Hepatocyte (in vitro differentiated cells): ENCODE measurements at regions not wholly inside any gene's neighbourhood (a gene's known extent, or its start where the extent isn't known, plus 50 kb on each side); places are given as distances from the start of the nearest gene placed in this dataset.

Experiments
- CTCF ChIP-seq: fragments of 200-600 bp; sonication (generic); IDR thresholded peaks from 2 replicates; pipeline ENCODE4 v1.5.1; 2016; ENCODE audit warnings: antibody characterized with exemption, mild to moderate bottlenecking; ENCODE audit not compliant: poor library complexity
- EZH2phosphoT487 ChIP-seq: fragments of 200-600 bp; sonication (generic); IDR thresholded peaks from one replicate; pipeline ENCODE4 v1.6.1; 2018; ENCODE audit warnings: antibody characterized with exemption, mild to moderate bottlenecking, low read depth, moderate library complexity; ENCODE audit not compliant: unreplicated experiment, severe bottlenecking

- TF ChIP-seq EZH2phosphoT487 (no peak), CTCF (no peak)
Measured at GRCh38 chr22:48079505-48080290, 1317.2 kb downstream of the TBC1D22A start.
